Right kidney (tissue), 1 donor: ENCODE measurements at regions not wholly inside any gene's neighbourhood (a gene's known extent, or its start where the extent isn't known, plus 50 kb on each side); places are given as distances from the start of the nearest gene placed in this dataset.

ENCODE experiments used
- DNase-seq: peaks from one replicate; pipeline ENCODE4 v3.0.0-alpha.2; 2016

DNA sequence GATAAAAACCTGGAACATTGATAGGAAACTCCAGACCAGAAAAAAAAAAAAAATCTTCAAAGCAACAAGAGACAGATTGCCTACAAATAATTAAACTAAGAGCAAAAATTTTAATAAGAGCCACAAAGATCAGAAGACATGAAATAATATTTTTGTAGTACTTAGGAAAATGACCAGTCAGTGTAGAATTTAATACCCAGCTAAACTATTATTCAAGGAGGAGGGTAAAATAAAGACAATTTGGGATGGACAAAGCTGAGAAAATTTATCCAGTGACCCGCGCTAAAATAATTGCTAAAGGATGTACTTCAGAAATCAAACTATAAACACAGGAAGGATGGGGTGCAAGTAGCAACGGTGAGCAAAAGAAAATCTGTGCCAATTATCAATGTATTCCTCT is 133.2 kb downstream of the AQP9 start:
- DNase-seq, result no peak

DNA sequence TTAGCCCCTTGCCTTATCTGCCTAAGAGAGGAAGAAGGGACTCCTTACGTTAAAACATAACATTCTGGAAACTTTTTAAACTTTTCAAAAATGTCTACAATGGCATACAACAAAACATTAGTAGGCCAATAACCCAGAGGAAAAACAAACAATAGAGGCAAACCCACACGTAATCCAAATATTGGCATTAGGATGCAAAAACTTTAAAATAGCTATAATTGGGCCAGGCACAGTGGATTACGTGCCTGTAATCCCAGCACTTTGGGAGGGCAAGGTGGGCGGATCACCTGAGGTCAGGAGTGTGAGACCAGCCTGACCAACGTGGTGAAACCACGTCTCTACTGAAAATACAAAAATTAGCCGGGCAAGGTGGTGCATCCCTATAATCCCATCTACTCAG is 134.9 kb downstream of the AQP9 start:
- DNase-seq, result no peak

DNA sequence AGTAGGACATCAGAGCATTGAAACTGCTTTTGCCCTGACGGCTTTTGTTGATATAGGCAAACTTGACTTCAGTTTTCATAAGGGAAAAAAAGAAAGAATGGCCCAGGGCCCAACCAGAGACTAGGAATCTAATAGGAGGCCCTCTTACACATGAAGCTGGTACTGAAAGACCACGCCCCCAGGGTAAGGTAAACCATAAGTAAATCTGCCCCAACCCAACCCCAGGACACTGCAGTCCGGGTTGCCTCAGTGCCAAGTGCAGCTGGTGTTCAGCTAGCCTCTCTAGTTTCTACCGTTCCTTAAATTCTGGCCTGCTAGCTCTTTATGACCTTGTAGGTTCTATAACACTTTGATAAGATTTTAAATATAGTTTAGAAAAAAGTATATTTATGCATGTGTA is 136.7 kb downstream of the AQP9 start:
- DNase-seq, result no peak

DNA sequence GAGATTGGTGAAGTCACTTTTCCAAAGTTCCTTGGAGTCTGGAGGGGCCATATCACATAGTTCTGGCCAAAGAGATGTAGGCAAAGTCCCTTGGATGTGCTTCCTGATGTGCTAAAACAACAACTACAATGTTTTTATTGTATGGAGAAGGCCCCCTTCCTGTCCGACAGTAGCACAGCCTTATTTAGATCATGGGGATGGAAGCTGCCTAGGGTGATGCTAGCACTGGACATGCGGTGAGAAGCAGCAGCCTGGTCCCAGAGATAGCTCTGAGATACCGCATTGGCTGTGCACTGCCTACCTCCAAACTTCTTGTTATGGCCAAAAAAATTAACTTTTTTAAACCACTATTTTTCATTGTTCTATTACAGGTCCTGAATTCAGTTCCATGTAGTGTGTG is 137.6 kb downstream of the AQP9 start:
- DNase-seq, result no peak

- DNase-seq, result no peak
Measured at GRCh38 chr15:58276924-58277323, 138.7 kb downstream of the AQP9 start.

- no peak for DNase-seq
Measured at GRCh38 chr15:58277333-58277732, 139.2 kb downstream of the AQP9 start.

DNA sequence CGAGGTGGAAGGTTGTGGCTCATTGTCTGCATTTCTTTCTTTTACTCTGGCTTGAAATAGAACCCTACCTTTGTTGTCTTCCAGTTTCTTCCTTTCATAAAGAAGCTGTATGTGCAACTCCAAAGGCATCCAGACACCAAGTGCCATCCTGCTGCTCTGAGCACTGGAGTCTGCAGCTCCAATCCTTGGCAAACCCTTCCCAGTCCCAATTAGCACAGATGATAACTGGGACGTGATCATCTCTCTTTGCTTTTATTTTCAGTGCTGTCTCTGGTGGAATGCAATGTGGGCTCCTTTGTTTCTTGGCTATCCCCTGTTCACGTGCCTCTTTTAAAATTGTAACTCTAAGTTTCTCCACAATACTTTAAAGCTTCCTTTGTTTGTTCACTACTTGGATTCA is 140.9 kb downstream of the AQP9 start:
- DNase-seq, result no peak

GRCh38 chr15:58279654-58280053 is 141.5 kb downstream of the AQP9 start:
- no peak for DNase-seq

DNA sequence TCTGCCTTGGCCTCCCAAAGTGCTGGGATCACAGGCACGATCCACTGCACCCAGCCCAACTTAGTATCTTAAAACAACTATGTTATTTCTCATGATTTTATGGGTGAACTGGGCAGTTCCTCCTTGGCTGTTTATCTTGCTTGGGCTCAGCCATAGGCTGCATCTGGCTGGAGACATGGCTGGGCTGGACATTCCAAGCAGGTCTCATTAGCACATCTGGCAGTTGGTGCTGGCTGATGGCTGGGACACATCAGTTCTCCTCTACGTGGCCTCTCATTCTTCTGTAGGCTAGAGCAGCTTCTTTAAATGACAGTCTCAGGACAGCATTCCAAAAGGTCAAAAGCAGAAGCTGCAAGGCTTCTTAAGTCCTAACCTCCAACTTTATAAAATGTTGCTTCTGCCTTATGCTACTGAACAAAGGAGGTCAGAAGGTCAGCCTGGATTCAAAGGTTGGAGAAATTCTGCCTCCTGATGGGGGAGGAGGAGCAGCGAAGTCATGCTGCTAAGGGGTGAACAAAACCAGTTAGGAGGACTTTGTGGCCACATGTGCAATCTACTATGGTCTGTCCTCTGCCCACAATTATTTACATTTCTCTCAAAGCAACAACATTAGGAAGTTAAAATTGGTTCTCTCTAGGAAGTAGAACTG is 144.0 kb downstream of the AQP9 start:
- no peak for DNase-seq

GRCh38 chr15:58283302-58283701 is 145.1 kb downstream of the AQP9 start:
- DNase-seq, result no peak

- no peak for DNase-seq
Measured at GRCh38 chr15:58284293-58284692, 146.1 kb downstream of the AQP9 start.

- no peak for DNase-seq
Measured at GRCh38 chr15:58285212-58285920, 146.4 kb upstream of the LIPC start.

GRCh38 chr15:58285921-58286278 is 145.9 kb upstream of the LIPC start:
- no peak for DNase-seq

DNA sequence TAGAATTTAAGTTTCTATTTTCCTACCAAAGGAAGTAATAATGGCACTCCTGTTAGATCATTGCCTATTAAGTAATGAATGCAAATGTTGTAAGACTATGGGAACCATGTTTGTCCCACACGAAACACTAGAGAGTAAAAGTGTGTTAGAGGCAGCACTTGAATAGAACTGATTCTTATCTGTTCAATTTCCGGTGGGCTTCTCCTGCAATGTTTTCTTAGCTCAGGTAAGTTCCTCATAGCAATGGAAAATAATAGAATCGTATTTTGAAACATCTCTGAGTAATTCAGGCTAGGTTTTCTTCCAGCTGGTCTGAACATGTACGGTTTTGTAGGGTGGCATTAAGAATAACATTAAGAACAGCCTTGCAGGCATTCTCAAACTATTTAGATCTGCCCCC is 145.3 kb upstream of the LIPC start:
- DNase-seq, result no peak

DNA sequence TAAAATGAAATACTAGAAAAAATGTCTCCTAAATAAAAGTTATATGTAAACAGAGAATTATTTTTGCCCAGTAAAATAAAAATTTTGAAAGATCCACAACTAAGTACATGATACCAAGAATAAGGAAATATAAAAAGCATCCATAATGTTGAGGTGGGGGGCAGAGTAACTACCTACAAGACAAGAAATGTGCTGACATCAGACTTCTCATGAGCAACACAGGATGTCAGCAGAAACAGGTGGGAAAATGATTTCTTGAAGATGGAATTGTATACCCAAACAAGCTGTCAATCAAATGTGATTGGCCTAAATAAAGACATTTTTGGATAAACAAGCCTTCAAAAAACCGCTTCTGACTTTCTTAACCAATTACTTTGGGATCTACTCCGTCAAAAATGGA is 143.9 kb upstream of the LIPC start:
- no peak for DNase-seq

DNA sequence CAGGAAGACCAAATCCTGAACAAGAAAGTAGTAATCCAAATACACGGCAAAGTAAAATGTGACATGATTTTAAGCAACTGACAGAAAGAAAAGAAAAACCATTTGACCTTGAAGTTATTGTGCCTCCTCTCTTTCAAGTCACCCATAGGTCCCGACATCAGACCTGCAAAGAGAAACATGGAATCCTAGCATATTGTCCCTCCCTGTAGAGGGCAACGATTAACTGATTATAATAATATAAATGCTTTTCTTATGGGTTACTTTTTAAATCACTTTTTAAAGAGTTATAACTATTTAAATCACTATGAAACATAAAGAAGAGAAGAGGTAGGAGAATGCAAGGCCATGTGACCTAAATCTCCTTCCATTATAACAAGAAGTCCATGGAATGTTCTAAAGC is 143.2 kb upstream of the LIPC start:
- DNase-seq, result no peak

GRCh38 chr15:58291848-58292247 is 139.9 kb upstream of the LIPC start:
- no peak for DNase-seq

- no peak for DNase-seq
Measured at GRCh38 chr15:58292751-58293175, 139.0 kb upstream of the LIPC start.

GRCh38 chr15:58293622-58294550 is 137.9 kb upstream of the LIPC start:
- DNase-seq, result no peak

GRCh38 chr15:58294681-58295254 is 137.0 kb upstream of the LIPC start:
- no peak for DNase-seq

- DNase-seq, result no peak
Measured at GRCh38 chr15:58295637-58296215, 136.1 kb upstream of the LIPC start.

- no peak for DNase-seq
Measured at GRCh38 chr15:58296276-58296675, 135.5 kb upstream of the LIPC start.

DNA sequence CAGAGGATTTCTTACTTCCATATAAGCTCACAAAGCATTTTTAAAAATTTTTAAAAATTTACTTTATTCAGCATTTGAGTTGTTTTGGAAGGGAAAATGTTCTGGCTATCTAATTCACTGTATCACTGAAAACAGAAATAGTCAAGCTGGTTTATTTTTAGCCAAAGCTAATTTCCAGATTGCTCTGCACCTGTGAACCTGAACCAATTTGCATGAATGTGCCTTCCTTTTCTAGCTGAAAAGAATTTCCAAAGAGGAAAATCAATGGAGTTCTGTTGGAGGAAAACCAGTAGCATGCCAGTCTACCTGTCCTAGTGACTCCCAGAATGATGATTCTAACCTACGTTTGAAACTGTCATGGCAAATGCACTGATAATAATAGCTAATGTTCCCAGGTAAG is 134.2 kb upstream of the LIPC start:
- no peak for DNase-seq
